NCI-H1417 treated with DMSO at 0.1 percent for 48 hours (cell line): ENCODE measurements at regions not wholly inside any gene's neighbourhood (a gene's known extent, or its start where the extent isn't known, plus 50 kb on each side); places are given as distances from the start of the nearest gene placed in this dataset.

ENCODE experiments used
- DNase-seq: peaks from one replicate; lab custom pipeline; 2025; lab: John Stamatoyannopoulos, UW

GRCh38 chr2:425947-426346, 138.1 kb upstream of the ALKAL2 start:
- DNase-seq, result no peak

- no peak for DNase-seq
Measured at GRCh38 chr2:425243-425642, 137.4 kb upstream of the ALKAL2 start.

GRCh38 chr2:424306-425171, 136.6 kb upstream of the ALKAL2 start:
- DNase-seq, result no peak

GRCh38 chr2:423479-423878, 135.6 kb upstream of the ALKAL2 start:
- no peak for DNase-seq

- no peak for DNase-seq
Measured at GRCh38 chr2:422676-423435, 135.0 kb upstream of the ALKAL2 start.

- no peak for DNase-seq
Measured at GRCh38 chr2:421406-421805, 133.5 kb upstream of the ALKAL2 start.

- no peak for DNase-seq
Measured at GRCh38 chr2:419687-420317, 131.9 kb upstream of the ALKAL2 start.

GRCh38 chr2:417662-418061, 129.8 kb upstream of the ALKAL2 start:
- no peak for DNase-seq

GRCh38 chr2:417006-417405, 129.1 kb upstream of the ALKAL2 start:
- no peak for DNase-seq

- DNase-seq, result no peak
Measured at GRCh38 chr2:415986-416610, 128.2 kb upstream of the ALKAL2 start.

- DNase-seq, result no peak
Measured at GRCh38 chr2:409523-409922, 121.6 kb upstream of the ALKAL2 start.

GRCh38 chr2:407630-408029, 119.7 kb upstream of the ALKAL2 start:
- DNase-seq, result no peak

- no peak for DNase-seq
Measured at GRCh38 chr2:406876-407275, 119.0 kb upstream of the ALKAL2 start.

GRCh38 chr2:406231-406630, 118.3 kb upstream of the ALKAL2 start:
- no peak for DNase-seq

- no peak for DNase-seq
Measured at GRCh38 chr2:404581-404980, 116.7 kb upstream of the ALKAL2 start.

GRCh38 chr2:403682-404081, 115.8 kb upstream of the ALKAL2 start:
- no peak for DNase-seq

GRCh38 chr2:402721-403120, 114.8 kb upstream of the ALKAL2 start:
- DNase-seq, result no peak

GRCh38 chr2:402206-402605, 114.3 kb upstream of the ALKAL2 start:
- DNase-seq, result no peak

- no peak for DNase-seq
Measured at GRCh38 chr2:401019-401679, 113.3 kb upstream of the ALKAL2 start.

GRCh38 chr2:397926-398325, 110.0 kb upstream of the ALKAL2 start:
- DNase-seq, result no peak

- no peak for DNase-seq
Measured at GRCh38 chr2:397521-397920, 109.6 kb upstream of the ALKAL2 start.

- DNase-seq, result no peak
Measured at GRCh38 chr2:396903-397302, 109.0 kb upstream of the ALKAL2 start.
